SK-N-MC (cell line): ENCODE measurements at regions not wholly inside any gene's neighbourhood (a gene's known extent, or its start where the extent isn't known, plus 50 kb on each side); places are given as distances from the start of the nearest gene placed in this dataset.

ENCODE experiments used
- DNase-seq: peaks from one replicate; pipeline ENCODE4 v3.0.0-alpha.2; 2011; ENCODE audit warnings: low read depth, low spot score
- H3K27ac ChIP-seq: fragments of 200-600 bp; sonication (generic); 2 replicates; pipeline ENCODE4 v1.5.1; 2016; ENCODE audit warnings: mixed run types
- H3K36me3 ChIP-seq: fragments of 200-600 bp; sonication (generic); 2 replicates; pipeline ENCODE4 v1.6.1; 2017; ENCODE audit warnings: antibody characterized with exemption, low read length, mixed read lengths; ENCODE audit not compliant: insufficient read depth
- H3K4me3 ChIP-seq: fragments of 200-600 bp; sonication (generic); 2 replicates; pipeline ENCODE4 v1.5.1; 2016
- H3K9ac ChIP-seq: fragments of 200-600 bp; sonication (generic); 2 replicates; pipeline ENCODE4 v1.8.0; 2017; ENCODE audit warnings: mixed run types, mixed read lengths; ENCODE audit not compliant: insufficient read length
- H3K9me3 ChIP-seq: fragments of 200-600 bp; sonication (generic); 2 replicates; pipeline ENCODE4 v1.6.1; 2017; ENCODE audit warnings: low read depth, mild to moderate bottlenecking, antibody characterized with exemption, low read length, moderate library complexity, mixed read lengths
- EZH2 ChIP-seq: fragments of 200-600 bp; sonication (generic); IDR thresholded peaks from one replicate; pipeline ENCODE4 v1.6.1; 2017; ENCODE audit warnings: antibody characterized with exemption
- FOXP2 ChIP-seq: optimal IDR thresholded peaks from 2 replicates; pipeline ENCODE3; 2011; ENCODE audit warnings: mild to moderate bottlenecking, moderate library complexity; ENCODE audit not compliant: insufficient read depth; ENCODE audit errors: extremely low read length, control extremely low read depth
- POLR2AphosphoS5 ChIP-seq: IDR thresholded peaks from 2 replicates; pipeline ENCODE4 v1.6.1; 2012; ENCODE audit warnings: mild to moderate bottlenecking, low read depth, low read length, borderline replicate concordance

- H3K36me3 ChIP-seq: no peaks in the 10 kb centered on the region
- no peak for TF ChIP-seq POLR2AphosphoS5
- TF ChIP-seq FOXP2: no peak
- no peak for TF ChIP-seq EZH2
- H3K27ac ChIP-seq: no peak overlapping the region
- DNase-seq: no peak
- H3K9me3 ChIP-seq: no peaks in the 10 kb centered on the region
- no peak overlapping the region for H3K4me3 ChIP-seq
- no peak overlapping the region for H3K9ac ChIP-seq
These were observed 95.5 kb upstream of the TENM4 start for GRCh38 chr11:79536155-79536917.

DNA sequence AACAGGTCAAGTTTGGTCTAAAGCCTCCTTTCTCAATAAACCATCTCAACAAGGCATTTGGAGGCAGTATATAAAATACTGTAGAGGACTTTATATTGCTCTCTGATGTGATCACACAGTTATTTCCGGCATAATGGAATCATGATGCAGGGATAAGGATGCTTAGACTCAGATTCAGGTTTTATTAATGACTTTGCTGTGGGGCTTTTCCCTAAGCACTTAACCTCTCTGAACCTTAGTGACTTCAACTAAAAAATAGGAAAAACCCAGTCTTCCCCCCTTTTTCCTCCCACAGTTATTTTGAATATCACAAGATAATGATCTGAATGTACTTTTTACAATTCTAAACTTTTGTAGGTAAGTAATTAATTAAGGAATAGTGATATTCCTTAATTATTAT lies 94.8 kb upstream of the TENM4 start:
- Histone ChIP-seq H3K9ac (no peak overlapping the region), H3K4me3 (no peak overlapping the region), H3K27ac (no peak overlapping the region), H3K9me3 (no peaks in the 10 kb centered on the region), H3K36me3 (no peaks in the 10 kb centered on the region)
- no peak for TF ChIP-seq POLR2AphosphoS5
- TF ChIP-seq FOXP2: no peak
- no peak for TF ChIP-seq EZH2
- DNase-seq: no peak

- H3K9me3 ChIP-seq: no peaks in the 10 kb centered on the region
- DNase-seq: no peak
- TF ChIP-seq POLR2AphosphoS5 (no peak), EZH2 (no peak), FOXP2 (no peak)
These were observed 84.4 kb upstream of the TENM4 start for GRCh38 chr11:79525257-79525656.

GRCh38 chr11:79522626-79523025 lies 81.8 kb upstream of the TENM4 start:
- no peaks in the 10 kb centered on the region for H3K36me3 ChIP-seq
- no peak overlapping the region for H3K4me3 ChIP-seq
- TF ChIP-seq POLR2AphosphoS5: no peak
- TF ChIP-seq FOXP2: no peak
- TF ChIP-seq EZH2: no peak
- DNase-seq: no peak
- no peak overlapping the region for H3K9ac ChIP-seq
- H3K27ac ChIP-seq: no peak overlapping the region
- no peaks in the 10 kb centered on the region for H3K9me3 ChIP-seq

More at GRCh38 chr11:79525257-79525656, 84.4 kb upstream of the TENM4 start:
- Histone ChIP-seq H3K27ac (no peak overlapping the region), H3K4me3 (no peak overlapping the region), H3K9ac (no peak overlapping the region), H3K36me3 (no peaks in the 10 kb centered on the region)

- Histone ChIP-seq H3K9ac (no peak overlapping the region), H3K9me3 (no peaks in the 10 kb centered on the region), H3K36me3 (no peaks in the 10 kb centered on the region), H3K4me3 (no peak overlapping the region), H3K27ac (no peak overlapping the region)
- TF ChIP-seq EZH2 (no peak), FOXP2 (no peak), POLR2AphosphoS5 (no peak)
- DNase-seq: no peak
These were observed 79.3 kb upstream of the TENM4 start for GRCh38 chr11:79520086-79520485.

DNA sequence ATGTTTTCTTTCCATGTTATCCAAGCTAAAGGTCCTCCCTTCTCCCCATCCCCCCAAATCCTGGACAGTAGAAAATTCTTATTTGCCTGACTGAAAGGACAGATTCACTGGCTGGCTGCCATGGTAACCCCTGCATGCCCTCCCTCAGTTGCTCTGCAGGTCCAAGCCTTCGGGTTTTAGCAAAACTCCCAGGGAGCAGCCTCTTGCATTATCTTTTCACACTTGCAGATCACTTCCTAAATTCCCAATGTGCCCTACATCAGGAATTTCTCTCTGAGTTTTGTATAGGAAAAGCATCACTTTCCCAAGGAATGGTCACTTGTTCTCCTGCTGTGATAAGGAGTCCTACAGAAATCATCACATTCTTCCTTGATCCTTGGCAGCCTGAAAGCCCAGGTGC lies 75.0 kb upstream of the TENM4 start:
- H3K9ac ChIP-seq: no peak overlapping the region
- DNase-seq: no peak
- no peaks in the 10 kb centered on the region for H3K36me3 ChIP-seq
- H3K4me3 ChIP-seq: no peak overlapping the region
- TF ChIP-seq FOXP2 (no peak), POLR2AphosphoS5 (no peak), EZH2 (no peak)
- H3K9me3 ChIP-seq: no peaks in the 10 kb centered on the region
- no peak overlapping the region for H3K27ac ChIP-seq

GRCh38 chr11:79514695-79515094 lies 73.9 kb upstream of the TENM4 start:
- no peak for DNase-seq
- Histone ChIP-seq H3K9ac (no peak overlapping the region), H3K27ac (no peak overlapping the region), H3K9me3 (no peaks in the 10 kb centered on the region), H3K36me3 (no peaks in the 10 kb centered on the region), H3K4me3 (no peak overlapping the region)
- TF ChIP-seq EZH2: no peak
- no peak for TF ChIP-seq FOXP2
- TF ChIP-seq POLR2AphosphoS5: no peak

DNA sequence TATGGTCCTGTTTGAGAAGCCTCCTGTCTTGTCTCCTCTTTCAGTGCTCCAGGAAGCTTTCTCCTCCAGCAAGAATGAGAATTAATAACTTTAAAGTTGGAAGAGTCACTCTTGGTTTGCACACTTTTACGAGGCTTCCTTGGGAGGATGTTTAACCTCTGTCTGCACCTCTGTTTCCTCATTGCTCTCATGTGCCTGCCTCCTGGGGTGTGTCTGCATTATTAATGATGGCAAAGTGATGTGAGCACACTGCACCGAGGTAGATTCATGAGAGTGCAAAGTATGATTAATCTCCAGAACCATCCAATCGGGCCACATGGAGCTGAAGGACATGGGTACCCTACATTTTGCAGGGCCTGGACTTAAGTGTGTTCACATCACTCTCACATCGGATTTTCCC lies 73.5 kb upstream of the TENM4 start:
- TF ChIP-seq FOXP2: no peak
- TF ChIP-seq POLR2AphosphoS5: no peak
- no peak for TF ChIP-seq EZH2
- Histone ChIP-seq H3K4me3 (no peak overlapping the region), H3K36me3 (no peaks in the 10 kb centered on the region), H3K27ac (no peak overlapping the region), H3K9ac (no peak overlapping the region), H3K9me3 (no peaks in the 10 kb centered on the region)
- no peak for DNase-seq
